H9 (cell line): ENCODE measurements at regions not wholly inside any gene's neighbourhood (a gene's known extent, or its start where the extent isn't known, plus 50 kb on each side); places are given as distances from the start of the nearest gene placed in this dataset.

Source experiments
- DNase-seq: peaks from one replicate; pipeline ENCODE4 v3.0.0-alpha.2; 2017
- H2AFZ ChIP-seq: one replicate; pipeline ENCODE4 v1.6.1; 2013; ENCODE audit warnings: mild to moderate bottlenecking, low read length, control low read depth, moderate library complexity
- H2AK5ac ChIP-seq: 2 replicates; pipeline ENCODE4 v1.6.1; 2013; ENCODE audit warnings: low read length, control low read depth, mixed read lengths; ENCODE audit not compliant: insufficient read length
- H2BK120ac ChIP-seq: one replicate; pipeline ENCODE4 v1.6.1; 2013; ENCODE audit warnings: low read depth, mild to moderate bottlenecking, low read length, control low read depth, inconsistent platforms; ENCODE audit not compliant: poor library complexity, severe bottlenecking
- H2BK12ac ChIP-seq: 2 replicates; pipeline ENCODE4 v1.6.1; 2013; ENCODE audit warnings: low read length, control low read depth, mixed read lengths, low read depth; ENCODE audit not compliant: insufficient read length
- H2BK15ac ChIP-seq: 2 replicates; pipeline ENCODE4 v1.6.1; 2013; ENCODE audit warnings: low read depth, low read length, control low read depth
- H2BK20ac ChIP-seq: one replicate; pipeline ENCODE4 v1.6.1; 2013; ENCODE audit warnings: low read depth, mild to moderate bottlenecking, low read length, control low read depth, inconsistent platforms; ENCODE audit not compliant: poor library complexity, severe bottlenecking
- H2BK5ac ChIP-seq: 2 replicates; pipeline ENCODE4 v1.6.1; 2013; ENCODE audit warnings: low read length, control low read depth, mixed read lengths; ENCODE audit not compliant: insufficient read length
- H3K14ac ChIP-seq: 2 replicates; pipeline ENCODE4 v1.6.1; 2013; ENCODE audit warnings: low read length, control low read depth; ENCODE audit not compliant: insufficient read depth
- H3K18ac ChIP-seq: 2 replicates; pipeline ENCODE4 v1.6.1; 2013; ENCODE audit warnings: low read depth, mild to moderate bottlenecking, mixed read lengths, low read length, control low read depth; ENCODE audit not compliant: insufficient read length
- H3K23ac ChIP-seq: 2 replicates; pipeline ENCODE4 v1.6.1; 2013; ENCODE audit warnings: low read length, control low read depth, mixed read lengths, low read depth; ENCODE audit not compliant: insufficient read length
- H3K23me2 ChIP-seq: 2 replicates; pipeline ENCODE4 v1.6.1; 2013; ENCODE audit warnings: low read depth, mild to moderate bottlenecking, mixed read lengths, low read length, control low read depth; ENCODE audit not compliant: insufficient read length, poor library complexity, severe bottlenecking
- H3K27ac ChIP-seq: 2 replicates; pipeline ENCODE4 v1.5.1; 2013; ENCODE audit warnings: low read length, control low read depth, mixed read lengths, low read depth; ENCODE audit not compliant: insufficient read length
- H3K27me3 ChIP-seq: 2 replicates; pipeline ENCODE4 v1.6.1; 2013; ENCODE audit warnings: low read length, control low read depth, inconsistent platforms; ENCODE audit not compliant: insufficient read depth
- H3K4ac ChIP-seq: 2 replicates; pipeline ENCODE4 v1.6.1; 2013; ENCODE audit warnings: low read depth, mild to moderate bottlenecking, control low read depth, inconsistent platforms, low read length, moderate library complexity
- H3K4me1 ChIP-seq: 2 replicates; pipeline ENCODE4 v1.6.1; 2013; ENCODE audit warnings: low read length, control low read depth, inconsistent platforms; ENCODE audit not compliant: insufficient read depth
- H3K4me2 ChIP-seq: 2 replicates; pipeline ENCODE4 v1.6.1; 2013; ENCODE audit warnings: low read length, control low read depth, mixed read lengths; ENCODE audit not compliant: insufficient read length, insufficient read depth
- H3K56ac ChIP-seq: 2 replicates; pipeline ENCODE4 v1.6.1; 2013; ENCODE audit warnings: low read depth, mild to moderate bottlenecking, mixed read lengths, low read length, control low read depth; ENCODE audit not compliant: insufficient read length
- H3K79me1 ChIP-seq: 2 replicates; pipeline ENCODE4 v1.6.1; 2013; ENCODE audit warnings: low read depth, mild to moderate bottlenecking, moderate library complexity, low read length, control low read depth, inconsistent platforms; ENCODE audit not compliant: insufficient read depth, poor library complexity, severe bottlenecking
- H3K79me2 ChIP-seq: 2 replicates; pipeline ENCODE4 v1.6.1; 2013; ENCODE audit warnings: low read length, control low read depth, inconsistent platforms; ENCODE audit not compliant: insufficient read depth
- H3K9ac ChIP-seq: 2 replicates; pipeline ENCODE4 v1.6.1; 2013; ENCODE audit warnings: low read length, control low read depth, mixed read lengths; ENCODE audit not compliant: insufficient read length; ENCODE audit errors: extremely low read depth
- H3K9me3 ChIP-seq: one replicate; pipeline ENCODE4 v1.6.1; 2013; ENCODE audit warnings: low read depth, low read length, inconsistent platforms; ENCODE audit not compliant: control insufficient read depth
- H3T11ph ChIP-seq: one replicate; pipeline ENCODE4 v1.6.1; 2013; ENCODE audit warnings: mild to moderate bottlenecking, low read length, control low read depth, inconsistent platforms
- H4K20me1 ChIP-seq: one replicate; pipeline ENCODE4 v1.6.1; 2013; ENCODE audit not compliant: control insufficient read depth, insufficient read length, insufficient read depth
- H4K5ac ChIP-seq: 2 replicates; pipeline ENCODE4 v1.6.1; 2013; ENCODE audit warnings: low read depth, mild to moderate bottlenecking, mixed read lengths, low read length, control low read depth; ENCODE audit not compliant: insufficient read length
- H4K8ac ChIP-seq: replicated peaks from 2 replicates; pipeline ENCODE4 v1.6.1; 2013; ENCODE audit warnings: low read length, control low read depth, mixed read lengths, low read depth; ENCODE audit not compliant: insufficient read length
- H4K91ac ChIP-seq: 2 replicates; pipeline ENCODE4 v1.6.1; 2013; ENCODE audit warnings: low read depth, mild to moderate bottlenecking, moderate library complexity, mixed read lengths, low read length, control low read depth; ENCODE audit not compliant: insufficient read length
- H3K27ac Mint-ChIP-seq, 3 experiments: 2 replicates in 2 of 3; 3 replicates in 1 of 3; pipeline ENCODE4 v1.8.0; 2020 to 2021; ENCODE audit warnings: mixed read lengths in 3 of 3, mild to moderate bottlenecking in 1 of 3, moderate library complexity in 1 of 3
- H3K27me3 Mint-ChIP-seq: 2 replicates; pipeline ENCODE4 v1.8.0; 2021; ENCODE audit warnings: low read depth, mild to moderate bottlenecking, moderate library complexity, mixed read lengths
- H3K36me3 Mint-ChIP-seq, 3 experiments: 2 replicates in 2 of 3; 3 replicates in 1 of 3; pipeline ENCODE4 v1.8.0; 2020 to 2021; ENCODE audit warnings: low read depth in 3 of 3, mixed read lengths in 3 of 3; ENCODE audit not compliant: insufficient read depth in 1 of 3
- H3K4me1 Mint-ChIP-seq, 2 experiments: 2 replicates each; pipeline ENCODE4 v1.8.0; 2020; ENCODE audit warnings: mixed read lengths in 2 of 2
- H3K4me3 Mint-ChIP-seq, 2 experiments: 2 replicates in 1 of 2; 3 replicates in 1 of 2; pipeline ENCODE4 v1.8.0; 2020 to 2021; ENCODE audit warnings: mild to moderate bottlenecking in 2 of 2, mixed read lengths in 2 of 2, moderate library complexity in 1 of 2
- H3K9me3 Mint-ChIP-seq, 2 experiments: 2 replicates in 1 of 2; 3 replicates in 1 of 2; pipeline ENCODE4 v1.8.0; 2020; ENCODE audit warnings: mild to moderate bottlenecking in 2 of 2, mixed read lengths in 2 of 2, moderate library complexity in 1 of 2
- WGBS: extraction: QIAGEN DNeasy Blood & Tissue Kit; methylation state at CpG from one replicate; pipeline ENCODE4 v1.1.7; 2013; ENCODE audit warnings: missing lambda C conversion rate, low lambda C conversion rate, mixed read lengths; ENCODE audit not compliant: insufficient read length; ENCODE audit errors: extremely low coverage; 5-methylcytosine and 5-hydroxymethylcytosine counted together
- TF ChIP-seq, protein P1 (sequence below): fragments of 200-600 bp; sonication (generic); conservative IDR thresholded peaks from 3 replicates; pipeline ENCODE4 v1.8.0; 2021; ENCODE audit warnings: antibody characterized with exemption, mild to moderate bottlenecking

DNA sequence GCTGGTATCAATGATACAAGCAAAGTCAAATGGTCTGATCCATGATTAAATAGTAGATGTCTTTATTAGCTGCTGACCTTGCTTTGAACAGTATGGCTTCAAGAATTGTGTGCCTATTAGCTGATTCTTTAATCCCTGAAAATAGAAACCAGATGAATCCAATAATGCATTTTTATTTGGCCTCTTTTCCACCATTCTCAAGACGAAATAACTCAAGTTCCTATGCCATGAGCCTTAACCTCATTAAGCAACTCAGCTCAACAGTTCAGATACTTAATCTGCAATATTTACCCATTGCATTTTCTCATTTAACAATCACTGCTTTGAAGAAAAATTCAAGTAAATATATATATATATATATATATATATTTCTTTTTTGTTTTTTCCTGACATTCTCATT is 588.6 kb upstream of the MEF2C start:
- Mint-ChIP-seq H3K27ac (no peak overlapping the region), H3K36me3 (no peaks in the 10 kb centered on the region), H3K9me3 (no peaks in the 10 kb centered on the region), H3K4me1 (no peaks in the 10 kb centered on the region; a peak in 1 of 4 replicates), H3K4me3 (no peak overlapping the region), H3K27me3 (no peaks in the 10 kb centered on the region)
- Histone ChIP-seq H3K9ac (no peak overlapping the region), H4K20me1 (no peaks in the 10 kb centered on the region), H2AFZ (no peak overlapping the region), H2BK5ac (no peak overlapping the region), H3K14ac (no peak overlapping the region), H3K56ac (no peak overlapping the region), H3K18ac (no peak overlapping the region), H4K91ac (no peak overlapping the region), H3K23me2 (no peaks in the 10 kb centered on the region), H4K5ac (no peak overlapping the region), H3K4me1 (no peaks in the 10 kb centered on the region), H3K4ac (no peak overlapping the region), H2BK20ac (no peak overlapping the region), H2AK5ac (no peak overlapping the region), H2BK12ac (no peak overlapping the region), H3K79me2 (no peaks in the 10 kb centered on the region), H3T11ph (no peak overlapping the region), H3K27ac (no peak overlapping the region), H2BK15ac (no peak overlapping the region), H3K4me2 (no peak overlapping the region), H2BK120ac (no peak overlapping the region), H3K9me3 (no peaks in the 10 kb centered on the region), H3K27me3 (no peaks in the 10 kb centered on the region), H3K23ac (no peak overlapping the region), H3K79me1 (no peaks in the 10 kb centered on the region), H4K8ac (no peak overlapping the region)
- TF ChIP-seq, protein P1, sequence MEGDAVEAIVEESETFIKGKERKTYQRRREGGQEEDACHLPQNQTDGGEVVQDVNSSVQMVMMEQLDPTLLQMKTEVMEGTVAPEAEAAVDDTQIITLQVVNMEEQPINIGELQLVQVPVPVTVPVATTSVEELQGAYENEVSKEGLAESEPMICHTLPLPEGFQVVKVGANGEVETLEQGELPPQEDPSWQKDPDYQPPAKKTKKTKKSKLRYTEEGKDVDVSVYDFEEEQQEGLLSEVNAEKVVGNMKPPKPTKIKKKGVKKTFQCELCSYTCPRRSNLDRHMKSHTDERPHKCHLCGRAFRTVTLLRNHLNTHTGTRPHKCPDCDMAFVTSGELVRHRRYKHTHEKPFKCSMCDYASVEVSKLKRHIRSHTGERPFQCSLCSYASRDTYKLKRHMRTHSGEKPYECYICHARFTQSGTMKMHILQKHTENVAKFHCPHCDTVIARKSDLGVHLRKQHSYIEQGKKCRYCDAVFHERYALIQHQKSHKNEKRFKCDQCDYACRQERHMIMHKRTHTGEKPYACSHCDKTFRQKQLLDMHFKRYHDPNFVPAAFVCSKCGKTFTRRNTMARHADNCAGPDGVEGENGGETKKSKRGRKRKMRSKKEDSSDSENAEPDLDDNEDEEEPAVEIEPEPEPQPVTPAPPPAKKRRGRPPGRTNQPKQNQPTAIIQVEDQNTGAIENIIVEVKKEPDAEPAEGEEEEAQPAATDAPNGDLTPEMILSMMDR: no peak
- WGBS: no CpG with 5 or more reads among the region's 1 CpG
- no peak for DNase-seq
